Right hindlimb (tissue), 1 donor: ENCODE measurements at regions not wholly inside any gene's neighbourhood (a gene's known extent, or its start where the extent isn't known, plus 50 kb on each side); places are given as distances from the start of the nearest gene placed in this dataset.
A peak's percentile ranks its signal among the peaks of the same experiment; 100 is the strongest.

Experiments
- DNase-seq: peaks from one replicate; pipeline ENCODE4 v3.0.0-alpha.2; 2018

DNA sequence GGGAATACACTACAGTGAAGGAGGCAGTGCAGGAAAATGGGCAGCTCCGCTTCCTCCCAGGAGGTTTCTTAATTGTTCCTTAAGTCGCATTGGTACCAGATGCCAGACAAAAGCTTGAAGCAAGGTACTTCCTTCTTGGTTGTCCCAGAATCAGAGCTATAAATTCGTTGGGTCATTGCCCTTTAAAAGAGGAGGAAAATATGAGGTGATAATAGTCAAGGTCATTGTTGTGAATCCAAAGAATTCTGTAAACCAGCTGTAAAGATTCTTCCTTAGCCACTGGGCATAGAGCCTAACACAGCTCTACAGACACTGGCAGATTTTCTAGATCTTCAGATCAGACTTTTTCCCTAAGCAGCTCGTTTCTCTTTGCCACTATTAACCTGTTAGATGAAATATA, 444.1 kb upstream of the TLE4 start:
- no peak for DNase-seq

DNA sequence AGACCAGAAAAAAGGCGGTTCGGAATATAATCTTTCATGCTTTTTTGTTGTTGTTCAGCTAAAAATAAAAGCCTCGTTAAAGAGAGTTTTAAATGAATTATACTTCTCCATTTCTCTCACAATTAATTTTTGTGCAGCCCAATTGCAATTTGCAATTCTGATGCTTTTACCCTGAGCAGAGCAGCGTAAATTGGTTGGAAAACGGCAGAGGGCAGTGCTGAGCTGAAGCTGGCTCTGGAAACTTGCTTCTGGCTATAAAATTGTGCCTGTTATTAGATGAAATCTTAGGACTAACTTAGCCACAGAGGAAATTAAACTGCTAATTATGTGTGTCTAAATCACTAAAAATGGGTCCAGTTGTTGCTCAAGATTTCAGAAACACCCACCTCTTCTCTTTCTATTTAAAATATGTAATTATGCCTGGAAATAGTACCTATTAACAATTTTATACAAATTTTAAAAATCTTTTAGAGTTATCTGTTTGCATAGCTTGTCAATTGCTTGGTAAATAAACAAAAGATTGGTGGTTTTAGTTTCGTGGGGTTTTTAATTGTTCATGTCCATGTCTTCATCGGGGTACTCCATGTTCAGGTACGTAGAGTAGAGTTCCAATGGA, 441.8 kb upstream of the TLE4 start:
- peak; percentile 72 for DNase-seq

DNA sequence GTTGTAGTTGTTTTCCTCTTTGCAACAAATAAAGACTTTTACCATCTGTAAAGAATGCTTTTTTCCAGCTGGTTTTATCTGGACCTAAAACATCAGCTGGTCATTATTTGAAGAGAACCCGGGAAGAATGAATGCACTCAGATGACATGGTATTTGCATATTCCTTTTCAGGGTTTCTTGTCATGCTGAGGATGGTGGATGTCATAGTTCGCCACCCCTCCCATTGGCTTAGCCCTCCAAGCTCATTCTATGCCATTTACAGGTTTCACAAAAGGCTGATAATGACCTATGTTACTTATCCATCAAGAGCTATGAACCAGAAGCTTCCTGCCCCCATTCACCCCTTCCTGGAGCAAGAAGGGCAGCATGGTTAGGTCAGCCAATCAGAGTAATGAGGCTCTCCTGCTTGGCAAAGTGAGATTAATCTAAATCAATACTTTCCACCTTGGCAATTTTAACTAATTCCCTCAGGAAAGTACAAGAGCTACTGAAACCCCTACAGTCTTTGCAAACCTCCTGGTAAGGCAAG, 440.5 kb upstream of the TLE4 start:
- DNase-seq = no peak

DNA sequence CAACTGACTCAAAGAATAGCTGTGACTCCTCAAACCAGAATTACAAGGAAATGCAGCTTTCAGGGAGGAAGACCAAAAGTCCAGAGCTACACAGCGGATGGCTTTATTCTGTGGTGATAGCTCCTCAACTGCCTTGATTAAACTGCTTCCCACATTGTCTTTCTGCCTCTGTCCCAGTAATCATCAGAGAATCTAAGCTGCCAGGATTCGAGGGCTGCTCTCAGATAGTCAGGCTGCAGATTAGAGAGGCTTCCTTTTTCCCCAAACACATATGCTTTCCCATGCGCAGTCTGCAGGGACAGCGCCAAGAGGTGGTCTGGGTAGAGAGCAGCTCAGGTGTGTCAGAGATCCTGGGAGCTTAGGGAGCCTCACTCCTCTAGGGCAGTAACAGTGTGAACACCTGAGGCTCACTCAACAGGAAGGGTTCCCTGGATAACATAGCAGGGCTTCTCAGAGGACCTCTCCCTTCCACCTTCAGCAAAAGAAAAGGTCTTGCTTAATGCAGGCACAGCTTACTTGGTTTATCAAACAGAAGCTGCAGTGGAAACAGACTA, 439.9 kb upstream of the TLE4 start:
- DNase-seq = no peak

DNA sequence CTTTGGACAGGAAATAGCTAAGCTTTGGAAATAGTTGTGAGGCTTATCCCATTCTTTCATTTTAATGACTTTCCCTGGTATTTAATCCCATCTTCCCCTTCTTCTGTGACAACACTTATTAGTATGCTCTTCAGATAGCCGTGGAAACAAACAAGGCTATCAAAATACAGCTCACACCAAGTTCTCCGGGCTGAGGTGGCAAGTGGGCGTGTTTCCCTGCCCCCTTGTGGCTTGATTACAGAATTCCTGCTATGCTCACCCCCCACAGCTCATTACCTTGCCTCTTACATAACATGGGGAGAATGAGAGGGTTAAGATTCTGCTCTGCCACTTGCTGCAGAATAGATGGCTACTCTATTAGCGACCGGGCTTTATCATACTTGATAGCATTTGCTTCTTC, 437.1 kb upstream of the TLE4 start:
- no peak for DNase-seq

DNA sequence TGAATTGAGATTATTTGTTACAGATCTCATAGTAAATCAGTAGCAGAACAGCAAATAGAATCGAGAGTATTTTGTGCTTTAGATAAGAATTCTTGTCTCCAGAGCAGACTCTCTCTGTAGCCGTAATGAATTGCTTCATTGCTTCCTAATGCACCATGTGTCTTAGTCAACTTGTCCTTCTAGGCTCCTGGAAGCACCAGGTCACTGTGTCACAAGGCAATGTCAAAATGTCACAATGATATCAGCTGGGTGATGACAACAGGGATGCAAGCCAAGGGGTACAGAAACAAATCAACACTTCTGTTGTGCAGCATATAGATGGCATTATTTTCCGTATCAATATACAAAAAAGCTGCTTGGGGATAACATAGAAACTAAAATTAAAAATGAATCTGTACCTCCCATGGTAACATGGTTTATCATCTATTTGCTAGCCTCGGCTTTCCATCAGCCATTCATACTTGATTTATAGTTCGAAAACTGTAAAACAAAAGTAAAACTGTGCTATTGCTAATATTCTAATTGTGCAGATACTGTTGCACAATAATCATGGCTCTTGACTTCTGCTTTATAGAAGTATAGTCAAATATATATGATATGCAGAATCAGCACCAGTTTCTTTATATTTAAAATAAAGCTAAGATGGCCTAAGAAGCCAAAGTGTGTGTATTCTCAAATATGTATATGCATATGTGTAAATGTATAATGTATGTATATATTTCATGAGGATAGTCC, 435.9 kb upstream of the TLE4 start:
- DNase-seq = no peak

DNA sequence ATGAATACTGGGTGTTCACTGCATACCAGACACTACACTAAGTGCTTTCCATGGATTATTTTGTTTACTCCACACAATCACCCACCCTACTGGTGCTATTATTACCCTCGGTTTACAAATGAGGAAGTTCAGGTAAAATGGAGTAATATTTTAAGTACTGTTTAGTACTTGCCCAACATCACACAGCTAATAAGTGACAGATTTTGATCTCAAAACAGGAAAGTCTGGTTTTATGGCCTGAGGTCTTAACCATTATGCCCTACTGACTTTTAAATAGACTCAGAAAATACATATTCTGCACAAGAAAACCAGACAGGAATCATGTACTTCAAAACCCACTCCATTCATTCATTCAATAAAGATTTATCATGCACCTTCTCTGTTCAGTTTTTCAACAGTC, 431.0 kb upstream of the TLE4 start:
- no peak for DNase-seq

DNA sequence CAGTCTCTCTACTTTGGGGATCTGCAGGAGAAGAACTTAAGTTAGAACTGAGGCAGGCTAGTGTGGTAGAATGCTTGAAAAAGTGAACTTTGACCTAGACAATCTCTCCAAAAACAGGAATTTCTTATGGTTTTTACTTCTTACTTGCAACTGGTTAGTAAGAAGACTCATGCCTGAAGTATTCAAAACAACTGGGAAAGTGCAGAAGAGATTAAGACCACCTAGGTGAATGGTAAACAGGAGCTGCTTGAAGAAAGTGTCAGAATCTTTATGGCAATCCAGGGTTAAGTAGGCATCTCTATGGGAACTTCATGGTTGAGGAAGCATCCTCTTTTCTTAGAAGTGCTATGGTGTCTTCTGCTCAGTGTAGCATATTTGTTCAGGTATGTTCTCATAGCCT, 428.6 kb upstream of the TLE4 start:
- DNase-seq = no peak

DNA sequence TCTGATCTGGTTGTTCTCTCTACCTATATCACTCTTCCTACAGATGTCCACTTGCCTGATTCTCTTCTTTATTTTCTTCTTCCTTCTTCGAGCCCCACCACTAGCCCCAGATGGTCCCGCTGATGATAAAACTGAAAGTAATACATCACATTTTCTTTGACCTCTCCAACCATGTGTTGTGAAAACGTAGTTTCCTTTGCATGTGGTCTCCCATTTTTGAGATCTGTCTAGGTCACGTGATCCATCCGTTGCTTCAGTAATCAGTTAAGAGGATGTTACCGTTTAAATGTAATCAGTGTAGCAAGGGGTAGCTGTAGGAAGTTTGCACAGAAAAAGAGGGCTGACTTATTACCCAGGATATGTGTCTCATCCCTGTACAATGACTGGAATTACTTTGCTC, 426.3 kb upstream of the TLE4 start:
- no peak for DNase-seq

DNA sequence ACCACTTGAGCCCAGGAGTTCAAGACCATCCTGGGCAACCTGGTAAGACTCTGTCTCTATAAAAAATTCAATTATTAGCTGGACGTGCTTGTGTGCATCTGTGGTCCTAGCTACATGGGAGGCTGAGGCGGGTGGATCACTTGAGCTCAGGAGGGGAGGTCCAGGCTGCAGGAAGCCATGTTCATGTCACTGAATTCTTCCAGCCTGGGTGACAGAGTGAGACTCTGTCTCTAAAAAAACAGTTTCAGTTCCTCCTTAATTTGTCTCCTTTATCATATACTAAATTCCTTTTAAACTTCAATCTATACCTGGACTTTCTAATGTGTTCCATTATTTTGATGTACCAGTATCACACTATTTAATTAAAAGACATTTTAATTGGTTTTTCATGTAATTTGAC, 422.2 kb upstream of the TLE4 start:
- DNase-seq = no peak

DNA sequence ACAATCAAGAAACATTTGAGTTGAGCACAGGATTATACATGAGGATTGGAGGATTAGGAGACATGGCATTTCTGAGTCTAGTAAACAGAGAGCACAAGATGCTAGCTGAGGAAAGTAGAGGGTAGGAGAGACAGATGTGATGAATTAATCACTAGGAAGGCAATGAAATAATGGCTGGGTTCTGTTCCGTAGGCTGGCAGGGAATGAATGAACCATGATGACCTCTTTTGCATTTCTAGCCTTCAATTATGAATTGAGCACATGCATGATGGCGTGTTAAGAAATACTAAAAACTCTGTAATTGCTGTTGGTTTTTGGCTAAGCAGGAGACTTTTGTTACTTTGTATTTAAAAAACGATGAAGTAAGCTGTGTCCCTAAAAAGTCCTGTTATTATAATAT, 420.0 kb upstream of the TLE4 start:
- DNase-seq = no peak

DNA sequence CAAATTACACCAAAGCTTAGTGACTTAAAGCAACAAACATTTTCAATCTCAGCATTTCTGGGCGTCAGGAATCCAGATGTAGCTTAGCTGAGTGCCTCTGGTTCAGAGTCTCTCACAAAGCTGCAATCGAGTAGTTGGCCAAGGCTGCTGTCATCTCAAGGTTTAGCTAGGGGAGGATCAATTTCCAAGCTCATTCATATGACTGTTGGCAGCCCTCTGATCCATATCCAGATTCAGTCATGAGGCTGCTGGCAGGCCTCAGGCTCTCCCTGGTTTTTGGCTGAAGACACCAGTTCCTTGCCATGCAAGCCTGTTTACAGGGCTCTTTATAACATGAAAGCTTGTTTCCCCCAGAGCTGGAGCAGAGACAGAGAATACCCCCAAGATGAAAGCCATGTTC, 419.5 kb upstream of the TLE4 start:
- DNase-seq = no peak

DNA sequence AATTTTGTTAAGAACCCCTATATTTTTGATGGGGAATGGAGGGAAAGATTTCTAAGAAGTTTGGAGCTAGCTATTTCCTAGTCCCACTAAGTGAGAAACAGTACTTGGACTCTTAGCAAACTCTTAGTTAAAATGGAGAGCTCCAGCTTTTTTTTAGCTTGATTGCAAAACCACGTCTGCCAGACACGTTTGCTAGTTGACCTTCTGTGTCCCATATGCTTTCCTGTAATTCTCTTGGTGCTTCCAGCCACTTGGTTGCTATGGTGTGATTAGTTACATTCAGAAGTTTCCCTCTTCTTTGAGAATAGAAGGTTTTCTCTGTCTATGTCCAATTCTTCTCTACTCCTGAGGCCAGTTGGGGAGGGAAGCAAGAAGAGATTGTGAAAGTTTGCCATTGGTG, 417.0 kb upstream of the TLE4 start:
- no peak for DNase-seq

DNA sequence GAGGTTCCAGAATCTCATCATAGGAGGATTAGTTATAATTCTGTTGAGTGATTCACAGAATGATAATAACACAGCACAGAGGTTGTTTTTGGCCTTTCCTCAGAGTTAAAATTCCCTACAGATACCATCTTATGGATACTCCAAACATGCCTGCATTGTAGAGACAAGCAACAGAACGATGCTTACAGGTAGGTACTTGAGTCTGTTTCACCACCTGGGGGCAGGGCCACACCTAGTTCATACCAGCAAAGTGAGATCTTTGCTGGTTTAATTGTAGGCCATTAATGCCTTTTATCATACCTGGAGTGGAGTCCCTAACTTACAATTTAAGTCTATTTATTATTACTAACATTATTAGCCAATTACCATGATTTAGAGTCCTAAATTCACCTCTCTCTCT, 416.5 kb upstream of the TLE4 start:
- no peak for DNase-seq

DNA sequence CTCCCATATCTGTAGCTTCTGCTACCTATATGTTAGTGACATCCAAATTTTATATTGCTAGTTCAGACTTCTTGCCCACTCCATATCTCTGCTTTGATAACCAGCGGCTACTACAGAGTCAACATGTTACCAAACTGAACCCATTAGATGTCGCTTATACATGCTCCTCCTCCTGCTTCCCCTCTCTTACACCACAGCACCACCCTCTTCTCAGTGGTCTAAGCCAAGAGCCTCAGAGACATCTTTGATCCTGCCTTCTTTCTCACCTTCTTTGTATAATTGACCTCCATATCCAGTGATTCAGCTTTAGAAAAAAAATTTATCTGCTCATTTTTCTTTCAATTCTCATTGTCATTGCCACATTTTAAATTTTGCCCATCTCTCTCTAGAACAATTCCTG, 408.2 kb upstream of the TLE4 start:
- DNase-seq = no peak

DNA sequence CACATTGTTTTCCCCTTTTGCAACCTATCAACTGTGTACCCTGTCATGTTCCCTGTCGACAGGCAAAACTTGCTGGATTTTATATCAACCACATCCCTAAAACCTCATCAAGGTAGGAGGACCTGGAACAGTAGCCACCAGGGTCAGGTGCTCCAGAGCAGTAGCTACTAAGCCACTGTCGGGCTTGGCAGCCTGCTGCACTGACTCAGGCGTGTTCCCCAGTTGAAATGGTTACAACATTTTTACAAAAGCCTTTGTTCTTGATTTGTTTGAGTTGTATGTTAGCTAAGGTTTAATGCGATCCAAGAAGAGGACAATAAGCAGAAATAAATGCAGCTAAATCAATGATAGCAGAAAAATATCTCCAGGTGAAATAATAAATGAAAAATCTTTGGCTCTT, 407.4 kb upstream of the TLE4 start:
- DNase-seq = no peak

DNA sequence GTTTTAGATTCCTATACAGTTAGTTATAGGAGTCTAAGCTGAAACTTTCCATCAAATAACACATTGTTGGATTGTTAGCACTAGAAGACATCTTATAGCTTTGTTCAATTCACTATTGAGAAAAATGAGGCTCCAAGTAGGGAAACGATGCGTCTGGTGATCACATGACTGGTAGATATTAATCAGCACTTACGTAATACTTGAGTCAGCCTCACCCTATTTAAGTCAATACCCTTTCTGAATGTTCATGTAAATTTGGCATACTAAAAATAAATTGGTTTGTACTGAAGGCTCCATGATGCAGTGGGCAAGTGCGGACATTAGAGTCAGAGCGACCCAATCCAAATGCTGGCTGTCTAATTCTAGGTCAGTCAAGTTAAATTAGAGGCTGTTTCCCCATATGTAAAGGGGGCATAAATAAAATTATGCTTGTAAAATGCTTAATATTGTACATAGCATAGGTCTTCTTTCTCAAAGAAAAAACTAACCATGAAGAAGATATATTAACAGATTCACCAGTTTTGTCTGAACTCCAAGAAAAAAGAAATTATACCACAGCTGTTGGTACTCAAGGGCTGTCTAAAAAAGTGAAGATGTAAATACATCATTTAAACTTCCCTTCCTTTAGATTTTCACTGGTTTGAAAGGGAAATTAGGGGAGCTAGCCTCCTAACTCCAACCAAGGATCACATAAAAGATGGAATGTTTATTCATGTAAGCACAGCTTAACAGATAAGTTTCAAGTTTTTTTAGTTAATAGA, 406.6 kb upstream of the TLE4 start:
- no peak for DNase-seq

DNA sequence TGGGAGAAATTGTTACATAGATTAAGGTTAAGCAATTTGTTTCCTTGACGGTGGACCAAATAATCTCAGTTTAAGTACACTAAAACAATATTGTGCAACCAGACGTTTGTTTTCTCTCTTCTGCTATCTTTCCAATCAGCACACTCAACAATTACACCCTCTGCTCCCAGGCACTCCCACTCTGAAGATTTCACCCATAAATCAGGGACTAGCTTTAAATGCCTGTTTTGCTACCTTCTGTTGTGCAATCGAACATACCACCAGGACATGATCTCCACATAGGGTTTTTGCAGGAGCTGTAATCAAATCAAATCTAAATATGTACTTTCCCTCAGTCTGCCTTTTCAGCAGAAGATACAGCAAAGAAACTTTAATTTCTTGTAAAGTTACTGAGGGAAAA, 405.8 kb upstream of the TLE4 start:
- no peak for DNase-seq

DNA sequence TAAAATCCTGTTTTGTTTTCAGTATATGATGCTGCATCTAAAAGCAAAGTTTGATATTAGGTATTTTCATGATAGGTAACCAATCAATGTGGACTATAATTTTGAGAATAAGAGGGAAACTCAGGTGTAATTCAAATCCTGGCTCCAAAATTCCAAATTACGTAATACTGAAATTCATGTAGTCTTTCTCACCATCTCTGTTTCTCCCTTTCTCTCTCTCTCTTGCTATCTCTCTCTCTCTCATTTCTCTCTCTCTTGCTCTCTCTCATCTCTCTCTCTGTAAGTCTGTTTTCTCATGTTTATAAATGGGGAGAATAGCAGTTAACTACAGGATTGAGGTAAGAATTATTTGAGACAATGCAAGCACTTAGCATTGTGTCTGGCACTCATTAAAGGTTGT, 401.1 kb upstream of the TLE4 start:
- no peak for DNase-seq

DNA sequence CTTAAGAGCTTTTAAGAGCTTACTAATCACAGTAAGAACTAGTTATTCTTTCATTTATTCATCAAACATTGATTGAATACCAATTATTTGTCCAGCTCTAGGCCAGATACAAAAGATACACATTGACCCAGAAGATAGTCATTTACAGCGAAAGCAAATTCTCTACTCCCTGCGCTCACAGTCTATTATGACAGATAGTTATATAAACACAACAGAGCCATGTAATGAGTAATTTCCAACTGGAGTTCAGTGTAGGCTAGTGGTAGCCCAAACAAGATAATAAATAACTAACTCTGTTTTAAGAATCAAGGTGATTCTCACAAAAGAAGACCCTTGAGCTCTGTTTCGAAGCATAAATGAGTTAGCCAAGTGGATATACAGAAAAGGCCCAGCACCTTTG, 397.8 kb upstream of the TLE4 start:
- DNase-seq = no peak

DNA sequence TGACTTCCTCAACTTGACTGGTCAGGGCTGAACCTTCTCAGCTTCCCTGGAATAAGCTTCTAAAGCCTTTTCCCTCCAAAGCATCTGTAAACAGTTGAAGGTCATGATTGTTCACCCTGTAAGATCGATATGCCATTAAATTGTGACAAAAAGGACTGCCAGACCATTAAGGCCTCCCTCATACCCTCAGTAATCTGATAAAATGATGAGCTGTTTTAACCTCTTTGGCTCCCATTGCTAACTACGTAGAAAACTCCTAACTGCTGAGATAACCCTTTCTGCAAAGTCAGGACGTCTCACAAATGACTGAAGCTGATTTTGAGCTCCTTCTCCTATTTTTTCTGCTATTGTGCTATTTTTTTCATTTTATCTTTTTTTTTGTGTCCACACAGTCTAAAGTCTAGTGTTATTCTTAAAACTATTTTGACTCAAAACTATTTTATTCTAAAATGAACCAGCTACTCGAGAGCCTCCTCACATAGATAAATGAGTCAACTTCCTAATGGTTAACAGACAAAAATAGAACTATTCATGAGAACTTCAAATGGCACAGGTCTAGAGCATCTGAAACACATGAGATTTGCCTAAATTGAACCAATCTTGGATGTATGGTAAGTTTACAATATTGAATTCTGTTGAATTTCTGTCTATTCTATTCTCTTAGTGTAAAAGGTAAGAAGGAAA, 395.6 kb upstream of the TLE4 start:
- no peak for DNase-seq

DNA sequence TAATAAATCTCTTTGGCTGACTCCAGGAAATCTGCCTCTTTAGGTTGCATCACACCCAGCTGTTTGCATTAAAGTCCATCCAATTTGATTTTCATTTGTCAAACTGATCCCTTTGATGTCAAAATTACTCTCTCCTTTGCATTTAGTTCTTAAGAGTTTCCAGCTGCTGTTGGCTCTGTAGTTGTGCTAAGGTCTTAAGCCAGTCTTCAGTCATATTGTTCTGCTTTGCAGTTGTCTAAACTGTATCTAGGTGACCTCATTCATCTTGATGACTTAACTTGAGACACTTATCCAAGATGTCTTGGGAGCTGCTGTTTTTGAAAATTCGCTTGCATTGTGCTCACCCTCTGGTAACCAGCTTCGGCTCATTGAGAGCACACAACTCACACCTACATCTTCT, 386.9 kb upstream of the TLE4 start:
- no peak for DNase-seq

DNA sequence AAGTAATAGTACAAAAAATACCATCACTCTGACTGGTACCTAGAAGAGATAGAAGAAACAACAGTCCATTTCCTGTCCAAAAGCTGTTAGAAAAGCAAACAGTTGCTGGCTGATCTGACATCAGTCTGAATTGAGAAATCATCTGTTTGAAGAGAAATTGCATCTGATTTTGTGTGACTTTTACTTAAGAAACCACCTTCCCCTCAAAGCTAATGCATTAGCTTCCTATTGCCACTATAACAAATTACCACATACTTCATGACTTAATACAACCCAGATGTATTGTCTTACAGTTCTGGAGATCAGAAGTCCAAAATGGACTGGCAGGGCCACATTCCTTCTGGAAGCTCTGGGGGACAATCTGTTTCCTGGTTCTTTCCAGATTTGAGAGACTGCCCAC, 385.9 kb upstream of the TLE4 start:
- DNase-seq = no peak
